HepG2 (cell line): ENCODE measurements at regions not wholly inside any gene's neighbourhood (a gene's known extent, or its start where the extent isn't known, plus 50 kb on each side); places are given as distances from the start of the nearest gene placed in this dataset.

Experiments used
- ATAC-seq: fragments of 200-7000 bp; cut with Tn5 transposase; 3 replicates; pipeline ENCODE4 v1.9.1; 2020; ENCODE audit warnings: mild to moderate bottlenecking, moderate library complexity
- BruUV-seq: library from RNA; stranded (reverse); fragments of 400-500 nt; replicated peaks from 2 replicates; lab custom pipeline; 2021; lab: Mats Ljungman, UMichigan
- CTCF ChIA-PET: fragments of 300-600 bp; formaldehyde crosslinking; extraction: SDS; loops from one replicate; lab custom pipeline; 2021; ENCODE audit warnings: low total read pairs, inconsistent platforms, low intra/inter-chr PET ratio; lab: Yijun Ruan, JAX
- POLR2A ChIA-PET: fragments of 350-600 bp; sonication (Branson Sonifier 250); formaldehyde crosslinking; loops from one replicate; lab custom pipeline; 2020; ENCODE audit warnings: antibody characterized with exemption, inconsistent platforms; lab: Yijun Ruan, JAX
- DNase-seq: peaks from one replicate; pipeline ENCODE4 v3.0.0-alpha.2; 2015; ENCODE audit warnings: low spot score
- FAIRE-seq: peaks from 3 replicates; lab custom pipeline; 2011; peaks lifted over from hg19 to GRCh38; lab: Jason Lieb, UNC
- H2AFZ ChIP-seq: one replicate; pipeline ENCODE4 v1.6.1; 2011; ENCODE audit warnings: low read length, inconsistent platforms
- H3K27ac ChIP-seq: fragments of 300-600 bp; 3 replicates; pipeline ENCODE4 v1.8.0; 2011; ENCODE audit warnings: mixed run types, mild to moderate bottlenecking, mixed read lengths, low read length, inconsistent platforms; ENCODE audit not compliant: insufficient read depth; ENCODE audit errors: extremely low read length
- H3K27me3 ChIP-seq, 2 experiments: fragments of 200-600 bp in 1 of 2; 2 replicates in 1 of 2; 3 replicates in 1 of 2; pipeline versions ENCODE4 v1.6.0 to v1.8.0; 2011; ENCODE audit warnings: low read length in 2 of 2, mild to moderate bottlenecking in 2 of 2, moderate library complexity in 2 of 2, inconsistent platforms in 1 of 2; ENCODE audit not compliant: insufficient read depth in 2 of 2, control insufficient read depth in 1 of 2
- H3K36me3 ChIP-seq, 2 experiments: fragments of 200-600 bp in 1 of 2; replicated peaks in 1 of 2; 2 replicates in 1 of 2; 3 replicates in 1 of 2; pipeline versions ENCODE4 v1.5.1 to v1.8.0; 2011; ENCODE audit warnings: low read length in 2 of 2, inconsistent platforms in 1 of 2; ENCODE audit not compliant: insufficient read depth in 2 of 2, control insufficient read depth in 1 of 2
- H3K4me1 ChIP-seq: 2 replicates; pipeline ENCODE4 v1.5.1; 2012; ENCODE audit warnings: low read length, inconsistent platforms; ENCODE audit not compliant: insufficient read depth
- H3K4me2 ChIP-seq: 2 replicates; pipeline ENCODE4 v1.6.0; 2011; ENCODE audit warnings: low read depth, low read length, inconsistent platforms
- H3K4me3 ChIP-seq, 3 experiments: fragments of 200-600 bp in 1 of 3; sonication (generic), shearing (Covaris generic) in 1 of 3; replicated peaks in 1 of 3; 2 replicates each; pipeline ENCODE4 v1.5.1; 2011 to 2016; ENCODE audit warnings: low read length in 3 of 3, inconsistent platforms in 2 of 3, low read depth in 2 of 3, mild to moderate bottlenecking in 2 of 3, control low read depth in 1 of 3, mixed read lengths in 1 of 3; ENCODE audit not compliant: insufficient read depth in 1 of 3
- H3K79me2 ChIP-seq: one replicate; pipeline ENCODE4 v1.6.1; 2011; ENCODE audit warnings: low read length, inconsistent platforms; ENCODE audit not compliant: insufficient read depth
- H3K9ac ChIP-seq: 2 replicates; pipeline ENCODE4 v1.6.0; 2011; ENCODE audit warnings: mild to moderate bottlenecking, low read depth, low read length, inconsistent platforms; ENCODE audit not compliant: insufficient read depth
- H3K9me3 ChIP-seq: 2 replicates; pipeline ENCODE4 v1.5.1; 2012; ENCODE audit warnings: mild to moderate bottlenecking, low read length
- H4K20me1 ChIP-seq: 2 replicates; pipeline ENCODE4 v1.6.0; 2011; ENCODE audit warnings: inconsistent platforms, mild to moderate bottlenecking, low read length, moderate library complexity; ENCODE audit not compliant: insufficient read depth
- ARNTL ChIP-seq: sonication (generic); formaldehyde crosslinking; IDR thresholded peaks from 2 replicates; pipeline ENCODE4 v1.4.0; 2020; ENCODE audit warnings: mild to moderate bottlenecking, missing genetic modification reagents
- CHCHD3 ChIP-seq: sonication (generic); formaldehyde crosslinking; IDR thresholded peaks from 2 replicates; pipeline ENCODE4 v1.8.0; 2022; ENCODE audit warnings: mild to moderate bottlenecking, missing genetic modification reagents, moderate library complexity
- FOXP4 ChIP-seq: sonication (generic); formaldehyde crosslinking; IDR thresholded peaks from 2 replicates; pipeline ENCODE4 v1.4.0; 2020; ENCODE audit warnings: missing genetic modification reagents
- SOX6 ChIP-seq, 2 experiments: fragments of 450-650 bp in 1 of 2; sonication (generic) in 1 of 2; formaldehyde crosslinking in 1 of 2; IDR thresholded peaks; 2 replicates each; pipeline versions ENCODE4 v1.4.0 to v1.6.1; 2017 to 2020; ENCODE audit warnings: antibody characterized with exemption in 1 of 2, mild to moderate bottlenecking in 1 of 2, missing genetic modification reagents in 1 of 2
- SP1 ChIP-seq, 2 experiments: fragments of 450-650 bp in 1 of 2; sonication (generic) in 1 of 2; formaldehyde crosslinking in 1 of 2; IDR thresholded peaks; 2 replicates each; pipeline versions ENCODE4 v1.4.0 to v1.6.1; 2016 to 2020; ENCODE audit warnings: missing genetic modification reagents in 1 of 2
- ZEB1 ChIP-seq: IDR thresholded peaks from 2 replicates; pipeline ENCODE4 v1.6.1; 2012; ENCODE audit warnings: mild to moderate bottlenecking, low read depth, inconsistent platforms; ENCODE audit not compliant: insufficient replicate concordance
- ZFX ChIP-seq: sonication (generic); formaldehyde crosslinking; IDR thresholded peaks from 2 replicates; pipeline ENCODE4 v1.4.0; 2020; ENCODE audit warnings: mild to moderate bottlenecking, low read depth, missing genetic modification reagents, moderate library complexity
- ZNF737 ChIP-seq: sonication (generic); formaldehyde crosslinking; IDR thresholded peaks from 2 replicates; pipeline ENCODE4 v1.5.0; 2020; ENCODE audit warnings: missing genetic modification reagents, mild to moderate bottlenecking, borderline replicate concordance
- ZNF740 ChIP-seq: sonication (generic); formaldehyde crosslinking; IDR thresholded peaks from 2 replicates; pipeline ENCODE4 v1.4.0; 2020; ENCODE audit warnings: missing genetic modification reagents
- ZNF75D ChIP-seq: sonication (generic); formaldehyde crosslinking; IDR thresholded peaks from 2 replicates; pipeline ENCODE4 v1.8.1; 2023; ENCODE audit warnings: missing genetic modification reagents, mild to moderate bottlenecking, borderline replicate concordance
- ZNF766 ChIP-seq: sonication (generic); formaldehyde crosslinking; IDR thresholded peaks from 2 replicates; pipeline ENCODE4 v1.5.0; 2020; ENCODE audit warnings: missing genetic modification reagents, borderline replicate concordance
- WGBS: methylation state at CpG from one replicate; pipeline ENCODE4 v1.1.6; 2017; ENCODE audit warnings: low lambda C conversion rate; 5-methylcytosine and 5-hydroxymethylcytosine counted together
- in situ Hi-C: cut with HindIII; loops from 2 replicates; pipeline ENCODE4 v1.10.0; 2017; ENCODE audit warnings: low pct_unique_long_range_greater_than_20kb; ENCODE audit not compliant: extremely low pct_ligation_motif_present
- intact Hi-C: fragments of 100-400 bp; cut with micrococcal nuclease; formaldehyde crosslinking; loops from one replicate; pipeline ENCODE4 v1.10.0; 2022; ENCODE audit not compliant: unreplicated experiment

- Histone ChIP-seq H3K9me3 (no peaks in the 10 kb centered on the region), H3K79me2 (no peaks in the 10 kb centered on the region), H2AFZ (no peak overlapping the region), H3K4me2 (no peak overlapping the region), H3K4me3 (no peak overlapping the region), H3K36me3 (no peaks in the 10 kb centered on the region), H4K20me1 (no peaks in the 10 kb centered on the region), H3K27me3 (no peaks in the 10 kb centered on the region), H3K9ac (no peak overlapping the region), H3K4me1 (no peaks in the 10 kb centered on the region), H3K27ac (no peak overlapping the region)
- FAIRE-seq (no peak), DNase-seq (no peak), ATAC-seq (no peak)
- intact Hi-C loops: no loop called here
- in situ Hi-C loops: no loop called here
- 0% methylated on average over 1 of the region's 2 CpGs for WGBS
- ChIA-PET CTCF (no interaction called here), POLR2A (no interaction called here)
- no peak for TF ChIP-seq ARNTL (CRISPR knock-in tag)
- no peak for TF ChIP-seq ZNF75D (CRISPR knock-in tag)
- TF ChIP-seq ZNF737: no peak
- TF ChIP-seq SP1 (IDR thresholded peaks at IDR 0.05): no peak
- no peak for TF ChIP-seq SP1 (CRISPR knock-in tag; IDR thresholded peaks at IDR 0.05)
- no peak for TF ChIP-seq ZFX (CRISPR knock-in tag)
- no peak for TF ChIP-seq SOX6 (IDR thresholded peaks at IDR 0.05)
- TF ChIP-seq SOX6 (CRISPR knock-in tag; IDR thresholded peaks at IDR 0.05): no peak
- no peak for TF ChIP-seq ZNF766 (CRISPR knock-in tag)
- TF ChIP-seq FOXP4 (CRISPR knock-in tag): no peak
- TF ChIP-seq ZNF740 (CRISPR knock-in tag): no peak
- no peak for TF ChIP-seq ZEB1
- no peak for TF ChIP-seq CHCHD3
- no TSS peak for BruUV-seq
Observed at GRCh38 chr7:49228426-49229098, 304.2 kb downstream of the CDC14C start.
